T-cell (primary cell): ENCODE measurements at regions not wholly inside any gene's neighbourhood (a gene's known extent, or its start where the extent isn't known, plus 50 kb on each side); places are given as distances from the start of the nearest gene placed in this dataset.

Experiments used
- ATAC-seq, 4 experiments: fragments of 200-7000 bp in 3 of 4; fragments of 150-1000 bp in 1 of 4; cut with Tn5 transposase; replicated peaks in 1 of 4; 1 replicate in 3 of 4; 2 replicates in 1 of 4; pipeline ENCODE4 v1.10.0; 2021; ENCODE audit warnings: moderate library complexity in 3 of 4, mild to moderate bottlenecking in 2 of 4, moderate number of reproducible peaks in 1 of 4
- CTCF ChIA-PET, 2 donors: fragments of 300-600 bp; sonication (Branson Sonifier 250); formaldehyde crosslinking; loops; one replicate each; lab custom pipeline; 2022; ENCODE audit warnings: antibody characterized with exemption in 2 of 2; lab: Charles Lee
- POLR2A ChIA-PET, 2 donors: fragments of 300-600 bp; sonication (Branson Sonifier 250); formaldehyde crosslinking; loops; one replicate each; lab custom pipeline; 2022; ENCODE audit warnings: antibody characterized with exemption in 2 of 2; lab: Charles Lee
- DNase-seq, 35 experiments: peaks; one replicate each; pipeline versions ENCODE4 v3.0.0 to v3.0.0-alpha.2; 2013 to 2023
- H3K27ac ChIP-seq: one replicate; pipeline ENCODE4 v1.5.1; 2013; ENCODE audit warnings: low read length
- H3K27me3 ChIP-seq, 2 experiments: replicated peaks in 1 of 2; 1 replicate in 1 of 2; 2 replicates in 1 of 2; pipeline versions ENCODE4 v1.6.1 to v1.7.0; 2013; ENCODE audit warnings: low read length in 1 of 2, mixed read lengths in 1 of 2; ENCODE audit not compliant: control insufficient read depth in 2 of 2, insufficient read depth in 2 of 2; ENCODE audit errors: extremely low read depth in 1 of 2
- H3K36me3 ChIP-seq, 2 donors: 1 replicate in 1 of 2; 2 replicates in 1 of 2; pipeline versions ENCODE4 v1.6.1 to v1.7.0; 2013; ENCODE audit warnings: low read length in 1 of 2; ENCODE audit not compliant: control insufficient read depth in 2 of 2, insufficient read depth in 1 of 2; ENCODE audit errors: extremely low read depth in 1 of 2
- H3K4me1 ChIP-seq, 2 experiments: 1 replicate in 1 of 2; 2 replicates in 1 of 2; pipeline versions ENCODE4 v1.6.1 to v1.7.0; 2013; ENCODE audit warnings: low read length in 2 of 2, mixed read lengths in 1 of 2; ENCODE audit not compliant: insufficient read depth in 2 of 2, control insufficient read depth in 1 of 2; ENCODE audit errors: extremely low read depth in 1 of 2
- H3K4me3 ChIP-seq, 2 donors: 1 replicate in 1 of 2; 2 replicates in 1 of 2; pipeline versions ENCODE4 v1.5.1 to v1.7.0; 2013; ENCODE audit warnings: mild to moderate bottlenecking in 2 of 2, low read length in 1 of 2, moderate library complexity in 1 of 2; ENCODE audit not compliant: control insufficient read depth in 1 of 2; ENCODE audit errors: extremely low read depth in 1 of 2
- H3K9me3 ChIP-seq: 2 replicates; pipeline ENCODE4 v1.7.0; 2013
- H3K27ac Mint-ChIP-seq, 2 donors: one replicate each; pipeline ENCODE4 v1.8.0; 2020 to 2021; ENCODE audit warnings: mild to moderate bottlenecking in 2 of 2, mixed read lengths in 2 of 2
- H3K27me3 Mint-ChIP-seq, 2 donors: one replicate each; pipeline ENCODE4 v1.8.0; 2021 to 2022; ENCODE audit warnings: mixed read lengths in 2 of 2
- H3K36me3 Mint-ChIP-seq: one replicate; pipeline ENCODE4 v1.8.0; 2021; ENCODE audit warnings: mixed read lengths
- H3K4me1 Mint-ChIP-seq, 3 donors: one replicate each; pipeline ENCODE4 v1.8.0; 2020 to 2022; ENCODE audit warnings: mixed read lengths in 3 of 3, mild to moderate bottlenecking in 1 of 3
- H3K4me3 Mint-ChIP-seq, 3 donors: one replicate each; pipeline ENCODE4 v1.8.0; 2020 to 2022; ENCODE audit warnings: mild to moderate bottlenecking in 3 of 3, mixed read lengths in 3 of 3, moderate library complexity in 3 of 3
- H3K9me3 Mint-ChIP-seq, 3 donors: one replicate each; pipeline ENCODE4 v1.8.0; 2020 to 2022; ENCODE audit warnings: mixed read lengths in 3 of 3
- WGBS: methylation state at CpG from one replicate; pipeline ENCODE4 v1.1.5; 2013; ENCODE audit warnings: missing lambda C conversion rate; ENCODE audit not compliant: insufficient coverage; 5-methylcytosine and 5-hydroxymethylcytosine counted together

DNA sequence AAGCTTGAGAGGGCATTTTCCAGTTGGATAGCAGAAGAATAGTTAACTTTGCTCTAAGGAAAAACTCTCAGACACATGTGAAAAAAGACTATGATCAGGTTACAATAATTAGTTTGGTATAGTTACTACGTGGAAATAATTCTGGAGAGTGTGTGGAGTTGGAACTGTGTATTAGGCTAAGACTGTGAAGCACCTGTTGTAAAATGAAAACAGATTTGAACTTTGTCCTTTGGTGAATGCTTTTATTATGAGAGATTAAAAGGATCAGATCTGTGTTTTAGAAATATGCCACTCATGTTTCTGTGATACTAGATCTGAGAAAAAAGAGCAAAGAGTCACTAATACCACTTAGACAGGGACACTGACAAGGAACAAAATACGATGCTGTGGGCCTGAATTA lies 807.5 kb upstream of the ATXN8OS start:
- DNase-seq (no peak), ATAC-seq (no peak)
- POLR2A ChIA-PET = no interaction called here
- no peak overlapping the region for H3K27ac Mint-ChIP-seq
- Histone ChIP-seq H3K27me3 (no peaks in the 10 kb centered on the region), H3K4me1 (no peaks in the 10 kb centered on the region), H3K9me3 (no peaks in the 10 kb centered on the region), H3K4me3 (no peak overlapping the region), H3K36me3 (no peaks in the 10 kb centered on the region), H3K27ac (no peak overlapping the region)
- H3K27me3 Mint-ChIP-seq = no peaks in the 10 kb centered on the region
- no peaks in the 10 kb centered on the region for H3K4me1 Mint-ChIP-seq
- H3K36me3 Mint-ChIP-seq = no peaks in the 10 kb centered on the region
- H3K4me3 Mint-ChIP-seq = no peak overlapping the region
- H3K9me3 Mint-ChIP-seq = peaks cover 15 to 30% (median 27%) of the 10 kb centered on the region in 3 donors
- CTCF ChIA-PET = no interaction called here
- 0% methylated on average over 1 of the region's 2 CpGs for WGBS

DNA sequence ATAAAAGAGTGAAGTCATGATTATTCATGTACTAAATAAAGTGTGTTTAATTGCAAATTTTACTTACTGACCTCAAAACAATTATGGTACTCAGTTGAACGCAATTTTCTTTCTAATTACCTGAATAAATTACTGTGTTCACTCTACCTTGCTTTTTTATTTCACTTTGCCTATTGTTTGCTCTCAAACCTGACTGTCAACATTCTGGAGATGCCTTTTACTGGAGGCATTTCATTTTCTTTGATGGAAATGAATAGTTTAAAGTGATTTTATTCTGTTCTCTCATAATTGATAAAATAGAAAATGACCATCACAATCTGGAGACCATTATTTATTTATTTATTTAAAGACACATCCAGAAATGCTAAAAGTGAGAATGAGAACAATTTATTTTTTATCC lies 811.5 kb upstream of the ATXN8OS start:
- Mint-ChIP-seq H3K4me3 (no peak overlapping the region), H3K27ac (no peak overlapping the region), H3K4me1 (no peaks in the 10 kb centered on the region), H3K27me3 (no peaks in the 10 kb centered on the region), H3K9me3 (peaks cover 11 to 31% (median 29%) of the 10 kb centered on the region in 3 donors), H3K36me3 (no peaks in the 10 kb centered on the region)
- WGBS = no CpG with 5 or more reads among the region's 1 CpG
- H3K36me3 ChIP-seq = no peaks in the 10 kb centered on the region
- H3K27ac ChIP-seq = no peak overlapping the region
- H3K27me3 ChIP-seq = no peaks in the 10 kb centered on the region
- H3K4me3 ChIP-seq = no peak overlapping the region
- CTCF ChIA-PET = no interaction called here
- H3K4me1 ChIP-seq = no peaks in the 10 kb centered on the region
- POLR2A ChIA-PET = no interaction called here
- ATAC-seq (no peak), DNase-seq (no peak)
- no peaks in the 10 kb centered on the region for H3K9me3 ChIP-seq

DNA sequence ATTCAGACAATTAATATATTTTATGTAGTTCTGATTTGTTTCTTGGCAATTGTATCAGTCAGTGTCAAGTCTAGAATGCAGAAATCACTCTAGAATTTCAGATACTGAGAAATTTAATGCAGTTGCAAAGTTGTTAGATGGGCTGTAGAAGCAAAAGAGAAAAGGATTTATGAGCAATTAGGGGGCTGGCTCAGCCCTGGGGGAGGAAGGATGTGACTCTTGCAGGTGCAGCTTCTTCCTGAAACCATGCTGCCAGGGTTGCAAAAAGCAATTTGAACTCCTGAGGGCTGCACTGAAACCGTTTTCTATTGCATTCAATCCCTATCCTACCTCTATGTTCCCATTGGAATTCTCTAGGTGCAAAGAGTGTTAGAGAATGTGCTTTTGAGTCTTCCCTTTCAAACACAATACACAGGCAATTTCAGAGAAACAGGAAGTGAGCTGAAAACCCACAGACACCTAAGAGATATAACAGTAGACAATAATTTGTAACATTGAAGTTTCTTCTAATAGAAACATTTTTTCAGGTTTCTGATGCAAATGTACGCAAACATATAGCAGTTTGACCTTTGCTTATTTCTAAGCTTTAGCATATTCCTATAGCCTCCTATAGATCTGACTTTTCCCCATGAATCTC lies 814.7 kb upstream of the ATXN8OS start:
- no CpG with 5 or more reads among the region's 2 CpGs for WGBS
- no peaks in the 10 kb centered on the region for H3K27me3 ChIP-seq
- POLR2A ChIA-PET = no interaction called here
- H3K36me3 ChIP-seq = no peaks in the 10 kb centered on the region
- no peaks in the 10 kb centered on the region for H3K9me3 ChIP-seq
- H3K36me3 Mint-ChIP-seq = no peaks in the 10 kb centered on the region
- DNase-seq (no peak), ATAC-seq (no peak)
- no peaks in the 10 kb centered on the region for H3K4me1 ChIP-seq
- no peak overlapping the region for H3K27ac ChIP-seq
- H3K4me3 Mint-ChIP-seq = no peak overlapping the region
- H3K4me1 Mint-ChIP-seq = no peaks in the 10 kb centered on the region
- H3K27ac Mint-ChIP-seq = no peak overlapping the region
- CTCF ChIA-PET = no interaction called here
- no peaks in the 10 kb centered on the region for H3K27me3 Mint-ChIP-seq
- no peak overlapping the region for H3K4me3 ChIP-seq
- H3K9me3 Mint-ChIP-seq = peaks cover 7 to 16% (median 13%) of the 10 kb centered on the region in 3 donors

DNA sequence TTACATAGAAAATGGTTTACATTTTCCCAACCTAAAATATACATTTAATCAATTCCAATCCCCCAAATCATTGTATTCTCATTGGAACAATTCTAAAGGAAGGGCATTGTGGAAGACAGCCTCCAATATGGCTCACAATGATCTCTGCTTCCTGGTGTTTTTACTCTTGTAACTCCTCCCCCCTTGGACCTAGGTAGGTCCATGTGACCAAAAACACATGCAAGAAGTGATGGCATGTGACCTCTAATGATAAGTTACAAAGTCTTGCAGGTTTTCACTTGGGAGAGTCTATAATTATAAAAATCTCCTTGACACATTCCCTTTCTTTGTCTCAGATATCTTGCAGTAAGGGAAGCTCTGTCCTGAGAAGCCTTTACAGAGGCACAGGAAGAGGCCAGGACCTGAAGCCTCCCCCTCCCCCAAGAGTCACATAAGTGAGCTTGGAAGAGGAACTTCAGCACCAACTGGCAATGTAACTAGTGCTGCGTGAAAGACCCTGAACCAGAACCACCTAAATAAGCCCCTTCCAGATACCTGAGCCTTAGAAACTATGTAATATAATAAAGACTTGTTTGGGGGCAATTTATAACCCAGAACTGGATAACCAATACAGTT lies 816.2 kb upstream of the ATXN8OS start:
- ChIA-PET POLR2A (no interaction called here), CTCF (no interaction called here)
- Histone ChIP-seq H3K27me3 (no peaks in the 10 kb centered on the region), H3K27ac (no peak overlapping the region), H3K4me3 (no peak overlapping the region), H3K36me3 (no peaks in the 10 kb centered on the region), H3K4me1 (no peaks in the 10 kb centered on the region), H3K9me3 (no peaks in the 10 kb centered on the region)
- DNase-seq (no peak), ATAC-seq (no peak)
- no CpG with 5 or more reads among the region's 1 CpG for WGBS
- Mint-ChIP-seq H3K27ac (no peak overlapping the region), H3K4me3 (no peak overlapping the region), H3K27me3 (no peaks in the 10 kb centered on the region), H3K36me3 (no peaks in the 10 kb centered on the region), H3K4me1 (no peaks in the 10 kb centered on the region), H3K9me3 (peaks cover 9 to 19% (median 13%) of the 10 kb centered on the region in 3 donors)

DNA sequence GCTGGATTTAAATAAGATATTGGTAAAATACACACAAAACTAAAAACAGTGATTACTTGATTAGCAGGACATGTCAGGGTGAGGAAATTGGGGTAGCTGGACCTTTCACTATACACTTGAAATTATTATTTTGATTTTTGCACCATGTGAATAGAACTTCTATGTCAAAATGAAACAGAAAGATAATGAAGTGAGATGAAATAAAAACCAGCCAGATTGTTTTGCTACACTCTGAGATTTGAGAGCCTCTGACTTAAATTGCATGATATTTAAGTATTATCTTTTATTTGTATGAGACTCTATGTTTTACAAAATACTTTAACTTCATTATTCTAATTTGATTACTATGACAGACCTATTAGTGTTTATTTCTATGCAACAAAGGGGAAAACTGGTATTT lies 819.6 kb upstream of the ATXN8OS start:
- Histone ChIP-seq H3K27me3 (no peaks in the 10 kb centered on the region), H3K4me1 (no peaks in the 10 kb centered on the region), H3K27ac (no peak overlapping the region), H3K4me3 (no peak overlapping the region), H3K36me3 (no peaks in the 10 kb centered on the region), H3K9me3 (no peaks in the 10 kb centered on the region)
- CTCF ChIA-PET = no interaction called here
- H3K27me3 Mint-ChIP-seq = no peaks in the 10 kb centered on the region
- no peak overlapping the region for H3K4me3 Mint-ChIP-seq
- DNase-seq (no peak), ATAC-seq (no peak)
- POLR2A ChIA-PET = no interaction called here
- H3K27ac Mint-ChIP-seq = no peak overlapping the region
- no peaks in the 10 kb centered on the region for H3K4me1 Mint-ChIP-seq
- H3K9me3 Mint-ChIP-seq = peaks cover 14 to 25% (median 18%) of the 10 kb centered on the region in 3 donors
- H3K36me3 Mint-ChIP-seq = no peaks in the 10 kb centered on the region

DNA sequence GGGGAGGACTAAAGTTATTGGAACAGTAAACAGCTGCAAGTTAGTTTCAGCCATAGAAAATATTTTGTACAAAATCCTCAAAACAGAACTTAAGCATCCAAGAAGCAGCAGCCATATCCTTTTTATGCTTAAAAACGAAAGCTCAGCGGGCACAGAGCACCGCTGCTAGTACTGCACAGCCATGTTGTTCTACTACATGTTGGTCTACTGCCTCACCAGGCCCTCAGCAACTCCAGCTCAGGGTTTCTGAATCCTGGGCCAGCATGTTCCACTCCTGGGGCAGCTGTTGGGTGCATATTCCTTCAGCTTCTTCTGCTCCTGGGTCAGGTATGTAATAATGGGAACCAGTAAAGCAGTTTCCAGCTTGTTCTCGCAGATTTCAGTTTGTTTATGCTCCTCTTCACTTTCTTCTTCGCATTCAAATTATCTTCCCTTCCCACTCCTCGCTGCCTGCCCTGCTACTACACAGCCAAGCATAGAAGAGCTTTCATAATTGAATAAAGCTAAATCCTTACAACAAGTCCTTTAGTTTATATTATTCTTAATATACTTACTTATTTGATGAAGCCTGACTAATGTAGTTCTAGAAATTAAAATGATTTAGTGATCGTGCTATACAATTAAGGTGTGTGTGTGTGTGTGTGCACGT lies 820.5 kb upstream of the ATXN8OS start:
- POLR2A ChIA-PET = no interaction called here
- H3K4me3 Mint-ChIP-seq = no peak overlapping the region
- no peaks in the 10 kb centered on the region for H3K27me3 Mint-ChIP-seq
- DNase-seq (no peak), ATAC-seq (no peak)
- H3K27me3 ChIP-seq = no peaks in the 10 kb centered on the region
- no peaks in the 10 kb centered on the region for H3K4me1 ChIP-seq
- no peaks in the 10 kb centered on the region for H3K4me1 Mint-ChIP-seq
- no peaks in the 10 kb centered on the region for H3K9me3 ChIP-seq
- peaks cover 19 to 27% (median 20%) of the 10 kb centered on the region in 3 donors for H3K9me3 Mint-ChIP-seq
- no peak overlapping the region for H3K27ac Mint-ChIP-seq
- CTCF ChIA-PET = no interaction called here
- no peak overlapping the region for H3K4me3 ChIP-seq
- no peaks in the 10 kb centered on the region for H3K36me3 Mint-ChIP-seq
- no peaks in the 10 kb centered on the region for H3K36me3 ChIP-seq
- 69% methylated on average over 6 of the region's 8 CpGs for WGBS
- no peak overlapping the region for H3K27ac ChIP-seq
